GM21619 (cell line): ENCODE measurements at regions not wholly inside any gene's neighbourhood (a gene's known extent, or its start where the extent isn't known, plus 50 kb on each side); places are given as distances from the start of the nearest gene placed in this dataset.
"Not testable (repeated sequence)": the region's sequence is repeated elsewhere in the genome, so short reads cannot be mapped to it uniquely, and the experiment has no call there.

Experiments
- ATAC-seq: cut with Tn5 transposase; IDR thresholded peaks from one replicate; pipeline ENCODE4 v1.9.1; 2021; ENCODE audit not compliant: unreplicated experiment

DNA sequence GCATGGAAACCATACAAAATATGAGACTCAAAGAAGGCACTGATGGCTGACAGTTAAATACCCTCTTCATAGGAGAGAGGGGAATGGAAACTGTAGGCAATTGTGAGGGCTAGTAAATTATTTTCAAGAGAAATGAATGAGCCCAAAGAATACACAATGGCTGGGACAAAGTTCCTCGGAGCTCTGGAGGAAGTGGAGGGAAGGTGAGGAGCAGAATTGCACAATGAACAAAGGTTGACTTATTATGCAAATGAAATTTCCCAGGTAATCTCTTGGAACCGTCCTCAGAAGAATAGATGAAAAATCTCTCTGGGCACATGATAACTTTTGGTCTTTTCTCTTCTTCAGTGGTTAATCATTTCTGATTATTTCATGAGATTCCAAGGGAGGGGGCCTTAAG is 202.6 kb upstream of the VCX start:
- no peak for ATAC-seq

DNA sequence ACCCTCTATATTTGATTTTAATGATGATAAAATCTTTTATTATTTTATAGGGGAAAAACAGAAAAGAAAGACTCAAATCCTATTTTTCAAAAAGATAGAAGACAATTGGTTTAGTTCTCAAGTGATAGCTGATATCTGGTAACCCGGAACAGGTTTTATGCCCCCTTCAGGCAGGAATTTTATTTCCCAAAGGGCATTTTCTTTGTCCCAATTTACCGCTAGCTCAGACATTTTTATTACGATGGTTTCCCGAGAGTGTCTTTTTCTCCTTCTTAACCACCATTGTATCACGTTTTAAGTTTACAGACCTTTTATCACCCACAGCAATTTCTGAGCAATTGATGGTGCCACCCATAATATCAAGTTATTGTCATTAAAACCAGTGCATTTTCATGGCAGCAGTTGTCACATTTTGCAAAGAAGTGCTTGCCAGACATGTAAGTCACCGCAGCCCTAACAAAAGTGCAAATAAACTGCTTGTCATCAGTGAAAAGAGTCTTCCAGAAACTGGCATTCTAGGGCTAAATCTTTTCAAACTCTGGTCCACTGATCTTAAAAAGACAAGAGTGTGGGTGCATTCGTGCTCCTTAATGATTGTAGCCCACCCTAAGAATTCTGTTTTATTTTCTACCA is 204.8 kb upstream of the VCX start:
- no peak for ATAC-seq

DNA sequence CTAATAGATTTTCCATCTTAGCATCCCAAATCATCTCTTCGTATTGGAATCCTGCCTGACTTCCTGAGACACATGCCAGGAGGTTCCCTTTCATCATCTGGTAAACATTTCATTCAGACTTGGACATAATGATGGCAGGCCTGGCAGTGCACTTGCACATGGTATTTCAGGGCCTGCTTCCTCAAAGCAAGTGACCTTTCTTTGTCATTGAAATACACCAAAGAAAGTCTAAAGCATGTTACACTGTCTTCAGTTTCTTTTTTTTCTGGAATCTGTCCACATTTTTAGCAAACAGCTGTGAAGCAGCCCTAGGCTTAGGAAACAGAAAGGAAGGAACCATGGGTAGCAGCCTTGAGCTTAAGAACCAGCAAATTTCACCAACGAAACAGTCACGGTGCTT is 205.9 kb upstream of the VCX start:
- ATAC-seq = no peak

DNA sequence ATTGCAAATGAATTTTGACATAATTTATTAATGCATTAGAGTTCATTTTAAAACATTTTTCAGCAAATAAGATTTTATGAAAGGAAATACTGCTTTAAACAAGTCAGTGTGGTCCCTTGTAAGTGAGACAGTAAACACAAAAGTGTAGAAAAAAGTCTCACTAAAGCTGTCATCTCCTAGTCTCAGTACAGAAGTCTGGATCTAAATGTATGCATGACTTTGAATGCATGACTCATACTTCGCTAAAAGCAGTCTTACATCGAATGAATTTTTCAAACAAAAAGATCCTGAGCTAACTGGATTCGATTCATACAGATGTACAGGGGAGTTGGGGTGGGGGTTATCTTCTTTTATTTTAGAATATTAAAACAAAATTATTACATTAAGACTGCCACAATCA is 207.4 kb upstream of the VCX start:
- ATAC-seq = no peak

DNA sequence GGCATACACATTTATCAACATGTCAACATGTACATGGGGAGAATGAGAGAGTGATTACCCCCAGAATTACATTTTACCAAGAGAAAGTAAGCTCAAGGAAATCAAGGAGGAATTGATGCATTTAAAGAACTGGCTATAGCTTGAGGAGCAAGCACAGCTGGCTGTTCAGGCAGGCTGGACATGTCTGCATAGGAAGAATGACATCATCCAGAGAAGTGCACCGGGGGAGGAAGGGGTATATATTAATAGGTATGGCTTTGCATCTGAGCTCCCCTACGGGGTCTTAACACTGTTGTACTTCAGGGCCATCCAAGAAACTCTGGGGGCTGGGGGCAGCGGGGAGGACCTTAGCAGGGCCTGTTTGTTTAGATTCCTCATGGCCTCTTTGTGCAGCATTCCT is 222.4 kb upstream of the VCX start:
- no peak for ATAC-seq

DNA sequence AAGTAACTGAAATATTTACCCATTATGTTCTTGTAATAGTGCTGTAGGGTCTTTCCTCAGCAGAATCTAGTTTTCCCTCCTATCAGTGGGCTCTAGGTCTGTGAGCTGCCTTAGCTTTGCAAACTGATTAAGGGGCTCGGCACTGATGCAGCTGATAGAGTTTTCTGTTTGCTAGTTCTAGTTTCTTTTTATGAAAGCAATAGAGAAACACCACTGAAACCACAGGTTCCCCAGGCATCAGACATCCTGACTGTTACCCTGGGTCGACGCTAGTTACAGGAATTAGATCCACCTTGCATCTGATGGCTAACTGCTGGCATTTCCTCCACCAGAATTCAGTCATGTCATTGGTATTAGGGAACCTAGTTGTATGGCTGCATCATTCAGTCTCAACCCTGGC is 225.0 kb upstream of the VCX start:
- no peak for ATAC-seq

DNA sequence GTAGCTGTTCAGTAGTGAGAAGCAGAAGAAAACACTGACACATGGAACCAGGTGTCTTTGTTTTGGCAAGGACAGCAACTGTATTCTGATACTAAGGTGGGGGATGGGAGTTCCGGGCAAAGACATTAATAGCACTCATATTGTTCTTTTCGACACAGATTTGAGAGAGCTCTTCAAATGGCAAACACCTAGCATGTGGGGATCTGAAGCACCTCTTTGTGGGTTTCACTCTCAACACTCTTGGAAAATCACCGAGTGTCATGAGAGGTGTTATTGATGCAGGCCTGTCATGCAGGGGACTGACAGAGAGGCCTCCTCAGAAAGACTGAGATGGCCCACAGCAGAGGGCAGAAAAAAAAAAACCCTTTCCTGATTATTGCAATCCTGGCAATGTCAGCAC is 228.4 kb upstream of the VCX start:
- ATAC-seq = no peak

DNA sequence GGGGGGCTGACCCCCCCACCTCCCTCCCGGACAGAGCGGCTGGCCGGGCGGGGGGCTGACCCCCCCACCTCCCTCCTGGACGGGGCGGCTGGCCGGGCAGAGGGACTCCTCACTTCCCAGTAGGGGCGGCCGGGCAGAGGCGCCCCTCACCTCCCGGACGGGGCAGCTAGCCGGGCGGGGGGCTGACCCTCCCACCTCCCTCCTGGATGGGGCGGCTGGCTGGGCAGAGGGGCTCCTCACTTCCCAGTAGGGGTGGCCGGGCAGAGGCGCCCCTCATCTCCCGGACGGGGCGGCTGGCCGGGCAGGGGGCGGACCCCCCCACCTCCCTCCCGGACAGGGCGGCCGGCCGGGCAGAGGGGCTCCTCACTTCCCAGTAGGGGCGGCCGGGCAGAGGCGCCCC is 234.3 kb upstream of the VCX start:
- ATAC-seq = not testable (repeated sequence)

DNA sequence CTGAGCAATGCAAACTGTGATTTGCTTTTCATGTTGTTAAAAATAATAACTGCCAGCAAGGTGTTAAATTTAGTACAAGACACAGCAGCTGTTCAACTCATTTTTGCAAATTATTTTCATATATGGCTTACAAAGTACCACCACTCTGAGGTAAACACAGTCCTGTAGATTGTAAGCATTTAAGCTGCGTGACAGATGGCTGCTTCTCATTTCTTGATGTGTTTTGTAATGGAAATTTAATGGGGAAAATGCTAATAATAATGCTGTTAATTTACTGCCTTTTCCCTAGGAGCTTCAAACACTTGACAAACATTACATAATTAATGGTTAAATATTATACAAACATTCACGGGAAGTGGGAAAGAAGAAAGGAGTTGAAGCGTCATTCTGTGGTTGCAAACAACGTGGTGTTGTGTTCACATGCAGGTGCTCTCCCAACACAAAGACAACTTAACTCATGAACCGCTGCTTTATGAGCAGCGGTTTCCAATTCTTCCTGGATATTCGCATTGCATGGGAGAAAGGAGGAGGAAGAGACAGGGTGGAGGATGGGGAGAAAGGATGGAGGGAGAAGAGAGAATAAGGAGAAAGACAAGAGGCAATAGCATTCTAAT is 236.8 kb upstream of the VCX start:
- ATAC-seq = no peak

DNA sequence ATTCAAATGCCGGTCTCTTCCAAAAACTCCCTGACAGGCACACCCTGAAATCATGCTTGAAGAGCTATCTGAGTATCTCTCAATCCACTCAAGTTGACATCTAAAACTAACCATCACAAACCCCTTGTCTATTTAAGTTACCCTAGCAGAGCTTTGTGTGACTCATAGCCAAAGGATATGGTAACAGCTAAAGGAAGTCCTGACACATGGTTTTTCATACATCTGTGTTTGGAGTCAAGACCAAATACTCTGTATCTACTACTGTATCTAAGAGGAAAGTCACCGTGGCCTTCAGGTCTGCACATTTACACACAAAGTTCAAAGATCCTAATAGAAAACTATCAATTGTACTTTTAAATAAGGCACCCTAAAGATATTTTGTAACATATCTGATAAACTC is 239.6 kb upstream of the VCX start:
- ATAC-seq = no peak

DNA sequence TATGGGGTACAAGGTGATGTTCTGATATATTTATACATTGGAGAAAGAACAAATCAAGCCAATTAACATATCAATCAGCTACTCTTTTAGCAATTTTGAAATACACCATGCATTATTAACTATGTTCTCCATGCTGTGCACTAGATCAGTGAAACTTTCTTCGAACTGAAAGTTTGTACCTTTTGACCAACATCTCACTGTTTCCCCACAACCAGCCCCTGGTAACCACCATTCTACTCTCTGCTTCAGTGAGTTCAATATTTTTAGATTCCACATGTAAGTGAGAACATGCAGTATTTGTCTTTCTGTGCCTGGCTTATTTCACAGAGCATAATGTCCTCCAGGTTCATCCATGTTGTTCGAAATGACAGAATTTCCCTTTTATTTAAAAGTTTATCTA is 246.1 kb upstream of the VCX start:
- no peak for ATAC-seq

DNA sequence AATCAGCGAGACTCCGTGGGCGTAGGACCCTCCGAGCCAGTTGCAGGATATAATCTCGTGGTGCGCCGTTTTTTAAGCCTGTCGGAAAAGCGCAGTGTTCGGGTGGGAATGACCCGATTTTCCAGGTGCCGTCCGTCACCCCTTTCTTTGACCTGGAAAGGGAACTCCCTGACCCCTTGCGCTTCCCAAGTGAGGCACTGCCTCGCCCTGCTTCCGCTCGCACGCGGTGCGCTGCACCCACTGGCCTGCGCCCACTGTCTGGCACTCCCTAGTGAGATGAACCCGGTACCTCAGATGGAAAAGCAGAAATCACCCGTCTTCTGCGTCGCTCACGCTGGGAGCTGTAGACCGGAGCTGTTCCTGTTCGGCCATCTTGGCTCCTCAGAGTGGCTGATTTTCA is 249.6 kb upstream of the VCX start:
- not testable (repeated sequence) for ATAC-seq

DNA sequence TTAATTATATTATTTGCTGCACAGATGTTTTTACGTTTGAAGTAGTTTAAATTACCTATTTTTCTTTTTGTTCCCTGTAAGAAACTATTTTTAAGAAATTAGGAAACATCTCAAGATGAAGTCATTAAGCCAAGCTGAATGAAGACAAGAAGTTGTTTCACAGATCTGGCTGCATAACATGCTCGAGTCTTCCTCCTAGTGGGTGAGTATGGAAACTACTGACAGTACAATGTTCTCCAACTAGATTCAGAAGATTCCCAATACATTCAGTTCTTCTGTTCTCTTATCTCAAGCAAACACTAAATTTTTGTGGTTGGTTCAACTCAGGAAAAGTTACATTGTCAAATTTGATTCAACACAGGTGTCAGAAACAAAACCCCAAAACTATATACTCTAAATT is 256.8 kb upstream of the VCX start:
- ATAC-seq = no peak

DNA sequence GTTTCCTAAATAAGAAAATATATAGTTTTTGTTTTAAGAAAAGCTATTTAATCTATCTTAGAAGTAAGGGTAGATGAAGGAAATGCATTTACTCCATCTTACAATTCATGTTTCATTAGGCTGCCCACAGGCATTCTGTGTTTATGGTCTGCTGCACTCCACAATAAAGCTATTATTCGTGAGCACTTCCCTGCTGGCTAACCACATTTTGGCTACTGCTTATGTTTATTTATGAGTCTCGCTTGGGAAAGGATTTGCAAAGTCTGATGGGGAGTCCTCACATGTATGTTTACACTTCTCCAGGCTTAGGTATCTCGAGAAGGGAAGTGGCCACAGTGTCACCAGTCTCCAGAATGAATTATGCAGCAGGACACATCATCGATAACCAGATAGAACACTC is 260.8 kb upstream of the VCX start:
- ATAC-seq = no peak

DNA sequence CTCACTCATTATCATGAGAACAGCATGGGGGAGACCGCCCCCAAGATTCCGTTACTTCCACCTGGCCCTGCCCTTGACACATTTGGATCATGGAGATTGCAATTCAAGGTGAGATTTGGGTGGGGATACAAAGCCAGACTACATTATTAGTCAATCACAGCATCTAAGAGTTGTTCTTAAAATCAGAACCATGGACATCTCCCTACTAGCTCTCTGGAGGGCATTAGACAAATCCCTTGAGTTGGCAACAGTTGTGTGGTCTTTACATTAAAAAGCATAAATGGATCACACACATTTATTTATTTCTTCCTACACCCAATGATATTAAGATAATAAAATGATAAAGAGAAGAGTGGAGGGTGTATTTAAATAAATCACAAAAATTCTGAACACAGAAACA is 262.8 kb upstream of the VCX start:
- ATAC-seq = no peak

DNA sequence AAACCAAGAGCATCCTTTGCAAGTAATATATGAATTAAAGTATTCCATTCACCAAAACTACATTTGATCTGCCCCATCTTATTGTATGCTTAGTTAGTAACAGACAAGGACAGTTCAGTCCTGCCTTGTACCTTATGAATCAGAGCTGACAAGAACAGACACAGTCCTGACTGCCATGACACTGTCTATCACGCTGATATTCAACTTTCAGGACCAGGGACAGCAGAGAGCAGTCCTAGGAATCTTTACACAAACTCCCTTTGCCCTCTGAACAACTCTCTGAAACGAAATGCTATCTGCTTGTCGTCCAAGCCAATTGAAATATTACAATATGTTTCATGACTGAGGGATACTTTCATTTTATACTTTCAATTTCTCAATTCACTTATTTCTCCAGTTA is 268.6 kb upstream of the VCX start:
- no peak for ATAC-seq

DNA sequence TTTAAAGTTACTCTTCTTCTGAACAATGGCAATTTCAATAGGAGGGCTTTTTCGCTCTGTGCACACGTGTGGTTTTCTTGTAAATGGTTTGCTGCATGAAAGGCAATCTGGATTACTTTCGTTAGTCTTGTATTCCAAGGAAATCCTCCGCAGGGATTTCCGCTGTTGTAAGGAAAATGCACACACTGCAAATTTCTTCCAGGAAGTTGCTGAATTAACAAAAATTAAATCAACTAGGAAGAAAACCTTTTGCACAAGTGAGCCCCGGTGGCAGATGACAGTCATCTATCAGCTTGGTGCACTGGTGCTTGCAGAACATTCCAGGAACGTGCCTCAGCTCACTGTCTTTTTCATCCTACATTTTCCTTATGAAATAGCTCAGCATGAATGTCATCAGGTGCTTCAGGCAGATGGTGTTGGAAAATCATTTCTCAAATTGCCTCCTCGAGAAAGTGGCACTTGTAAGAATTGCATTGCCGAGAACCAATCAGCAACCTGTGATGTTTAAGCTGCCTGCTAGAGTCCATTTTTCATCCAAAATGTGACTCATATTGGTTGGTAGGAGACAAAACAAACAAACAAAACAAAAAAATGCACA is 272.4 kb upstream of the VCX start:
- ATAC-seq = no peak

DNA sequence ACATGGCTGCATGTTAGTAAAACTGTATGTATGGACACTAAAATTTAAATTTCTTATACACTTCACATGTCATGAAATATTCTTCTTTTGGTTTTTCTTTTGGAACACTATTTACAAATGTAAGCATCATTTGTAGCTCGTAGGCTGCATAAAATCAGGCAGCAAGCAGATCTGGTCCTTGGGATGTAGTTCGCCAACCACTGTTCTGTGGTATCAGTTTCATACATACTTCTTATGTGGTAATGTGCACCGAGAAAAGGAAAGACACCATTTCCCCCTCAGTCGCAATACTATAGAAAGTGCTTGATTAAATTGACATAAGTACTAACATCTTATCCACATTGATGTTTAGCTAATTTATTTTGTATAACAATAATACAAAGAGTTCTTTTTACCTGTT is 274.4 kb upstream of the VCX start:
- ATAC-seq = no peak

DNA sequence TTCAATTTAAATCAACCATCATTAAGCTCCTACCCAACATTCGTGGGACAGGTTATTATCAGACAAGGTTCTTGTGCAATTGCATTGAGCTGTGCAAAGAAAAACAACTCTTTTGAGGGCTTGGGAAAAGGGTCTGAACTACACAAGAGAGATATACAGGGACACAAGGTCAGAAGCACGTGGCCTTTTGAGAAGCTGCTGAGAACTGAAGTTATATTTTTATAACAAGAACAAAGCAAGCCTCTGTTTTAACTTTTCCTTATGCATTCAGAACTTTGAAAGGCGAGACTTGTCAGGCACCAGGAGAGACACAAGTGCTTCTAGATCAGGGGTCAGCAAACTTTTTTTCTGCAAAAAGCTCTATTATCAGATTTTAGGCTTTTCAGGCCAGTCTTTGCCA is 274.8 kb upstream of the VCX start:
- no peak for ATAC-seq

DNA sequence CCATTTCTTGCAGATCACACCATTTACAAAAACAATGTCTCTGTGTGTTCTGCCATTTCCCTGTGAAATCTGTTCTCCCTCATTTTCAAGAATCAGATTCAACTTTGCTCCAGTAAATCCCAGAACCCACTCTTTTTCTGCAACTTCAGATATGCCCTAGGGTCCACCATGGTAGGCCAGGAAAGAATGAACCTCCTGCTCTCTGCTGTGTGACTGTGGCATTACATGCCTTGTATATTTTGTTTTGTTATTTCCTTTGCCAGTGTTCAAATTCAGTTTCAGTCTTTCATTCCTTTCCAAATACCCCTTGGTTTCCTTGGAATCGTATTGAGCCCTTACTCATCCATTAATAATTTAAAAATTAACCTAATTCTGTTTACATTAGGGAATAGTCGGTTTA is 290.2 kb upstream of the VCX start:
- ATAC-seq = no peak

DNA sequence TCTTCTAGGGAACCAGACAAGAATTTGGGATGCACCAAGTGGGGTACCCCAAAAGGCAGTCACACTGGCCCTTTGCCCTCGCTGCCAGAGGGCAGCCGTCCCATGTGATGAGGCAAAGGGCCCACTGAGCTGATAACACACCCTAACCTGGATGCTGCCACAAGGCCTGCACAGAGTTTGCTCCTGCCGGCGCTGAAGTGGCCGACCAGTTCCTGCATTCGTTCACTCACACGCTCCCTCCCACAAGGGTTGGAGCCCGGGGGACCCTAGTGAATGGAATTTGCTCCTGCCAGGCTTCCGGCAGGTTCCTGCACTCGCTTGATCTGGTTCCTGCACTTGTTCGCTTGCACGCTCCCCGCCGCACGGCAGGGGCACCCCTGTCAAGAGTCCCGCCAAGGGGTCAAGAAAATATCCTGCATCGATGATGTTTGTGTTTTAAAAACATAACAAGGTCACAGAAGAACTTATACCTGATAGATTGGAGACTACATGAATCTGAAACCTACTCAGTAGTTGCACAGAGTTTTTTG is 296.4 kb upstream of the VCX start:
- no peak for ATAC-seq

DNA sequence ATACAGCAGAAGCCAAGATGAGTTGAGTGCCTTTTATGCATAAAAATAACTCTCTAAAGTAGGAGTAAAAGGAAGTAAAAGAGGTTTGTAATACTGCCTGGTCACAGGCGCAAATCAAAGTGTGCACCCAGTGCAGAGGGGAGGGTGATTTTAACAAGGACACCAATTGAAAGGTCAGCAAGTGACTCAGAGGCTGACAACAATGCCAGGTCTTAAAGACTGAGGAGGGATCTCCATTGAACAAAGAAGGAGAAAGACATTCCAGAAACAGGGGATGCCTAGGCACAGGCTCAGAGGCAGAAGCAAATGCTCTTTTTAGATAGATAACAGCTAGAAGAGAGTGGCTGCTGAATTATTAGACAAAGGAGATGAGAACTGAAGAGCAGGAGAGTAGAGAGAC is 297.4 kb upstream of the VCX start:
- ATAC-seq = no peak
